GM19372 (cell line): ENCODE measurements at regions not wholly inside any gene's neighbourhood (a gene's known extent, or its start where the extent isn't known, plus 50 kb on each side); places are given as distances from the start of the nearest gene placed in this dataset.
"Not testable (repeated sequence)": the region's sequence is repeated elsewhere in the genome, so short reads cannot be mapped to it uniquely, and the experiment has no call there.

Experiments used
- ATAC-seq: cut with Tn5 transposase; IDR thresholded peaks from one replicate; pipeline ENCODE4 v1.9.1; 2021; ENCODE audit warnings: mild to moderate bottlenecking, low read depth, moderate library complexity; ENCODE audit not compliant: unreplicated experiment

GRCh38 chr9:41075671-41076070, 52.8 kb downstream of the FOXD4L6 start:
- ATAC-seq: not testable (repeated sequence)

- peak; percentile 70 for ATAC-seq
Measured at GRCh38 chr9:41074356-41074942, 54.0 kb downstream of the FOXD4L6 start.

DNA sequence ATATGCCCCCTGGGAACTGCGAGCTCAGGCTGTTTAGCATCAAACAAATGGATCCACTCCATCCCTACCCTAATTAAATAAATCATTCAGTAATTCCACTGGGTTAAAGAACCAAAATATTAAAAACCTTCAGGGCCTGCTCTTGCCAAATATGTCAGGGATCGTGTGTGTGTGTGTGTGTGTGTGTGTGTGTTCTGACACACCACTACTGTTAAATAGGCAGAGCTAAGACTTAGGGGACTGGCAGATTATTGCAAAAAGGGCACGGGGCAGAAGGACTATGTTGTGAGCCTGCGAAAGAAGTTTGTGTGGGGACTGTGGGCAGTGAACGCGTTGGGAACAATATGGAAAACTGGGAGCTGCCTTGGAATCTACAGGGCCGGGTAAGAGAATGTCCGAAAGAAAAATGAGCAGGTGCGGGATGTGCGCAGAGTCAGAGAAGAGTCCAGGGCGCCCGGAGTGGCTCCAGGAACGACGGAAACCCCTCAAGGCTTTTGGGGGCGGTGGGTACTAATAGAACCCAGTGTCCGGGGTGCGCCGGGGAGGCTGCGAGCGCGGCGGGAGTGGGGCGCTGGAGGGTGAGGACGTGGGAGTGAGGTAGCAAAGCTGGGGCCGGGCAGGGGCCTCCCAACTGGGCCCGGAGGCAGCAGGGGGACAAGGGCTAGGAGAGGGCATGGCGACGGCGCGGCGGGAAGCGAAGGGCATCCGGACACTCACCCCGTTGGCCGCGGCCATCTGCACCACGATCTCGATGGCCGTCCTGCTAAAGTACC, 54.8 kb downstream of the FOXD4L6 start:
- not testable (repeated sequence) for ATAC-seq

DNA sequence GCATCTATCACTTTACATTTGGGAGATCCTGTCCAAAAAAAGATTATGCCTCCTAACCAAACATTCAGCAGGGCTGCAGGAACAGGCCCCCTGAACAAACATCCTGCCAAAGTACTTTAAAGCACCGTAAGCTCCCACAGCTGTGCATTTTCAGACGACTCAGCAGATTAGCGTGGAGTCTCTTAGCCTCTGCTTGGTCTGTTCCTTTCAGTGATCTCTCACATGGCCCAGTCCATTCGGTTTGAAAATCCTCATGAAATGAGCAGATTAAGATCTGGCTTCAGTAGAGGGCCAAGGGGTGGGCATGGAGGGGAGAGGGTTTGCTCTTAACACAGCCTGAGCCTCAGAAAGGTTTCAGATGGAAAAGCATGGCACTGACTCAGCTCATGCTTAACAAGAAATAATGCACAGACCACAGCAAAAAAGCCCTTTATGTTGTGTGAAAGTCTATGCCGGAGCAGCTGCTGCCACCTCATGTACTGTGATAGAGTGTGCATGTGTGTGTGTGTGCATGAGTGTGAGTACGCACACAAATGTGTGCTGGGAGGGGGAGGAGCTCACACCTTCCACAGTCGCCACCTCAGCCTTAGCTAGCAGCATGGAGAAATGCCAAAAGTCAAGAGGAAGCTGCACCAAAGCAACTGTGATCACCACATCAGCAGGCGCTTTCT, 64.2 kb downstream of the FOXD4L6 start:
- peak; percentile 72 for ATAC-seq

DNA sequence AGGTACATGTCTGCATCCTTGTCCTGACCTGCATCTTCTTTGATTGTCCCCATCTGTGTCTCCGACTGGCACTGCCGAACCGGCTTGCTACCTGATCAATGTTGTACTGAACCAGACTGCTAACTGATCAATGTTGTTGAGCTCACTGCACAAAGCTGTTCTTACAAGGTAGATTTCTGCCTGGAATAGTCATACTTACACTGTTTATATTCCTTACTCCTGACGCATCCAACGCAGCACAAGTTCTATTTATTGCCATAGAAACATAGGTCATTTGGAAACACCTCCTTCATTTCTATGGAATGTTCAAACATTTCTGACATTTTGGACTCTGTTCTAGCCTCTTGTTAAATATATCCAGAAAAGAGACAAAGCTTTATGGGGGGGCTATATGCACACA, 65.2 kb downstream of the FOXD4L6 start:
- not testable (repeated sequence) for ATAC-seq

GRCh38 chr9:41059603-41060002, 68.9 kb downstream of the FOXD4L6 start:
- not testable (repeated sequence) for ATAC-seq

GRCh38 chr9:41053666-41054363, 74.7 kb downstream of the FOXD4L6 start:
- peak; percentile 76 for ATAC-seq

GRCh38 chr9:41048672-41049071, 79.8 kb downstream of the FOXD4L6 start:
- not testable (repeated sequence) for ATAC-seq

- ATAC-seq: not testable (repeated sequence)
Measured at GRCh38 chr9:41047792-41048191, 80.7 kb downstream of the FOXD4L6 start.

GRCh38 chr9:41044930-41045329, 83.6 kb downstream of the FOXD4L6 start:
- not testable (repeated sequence) for ATAC-seq

- not testable (repeated sequence) for ATAC-seq
Measured at GRCh38 chr9:41043433-41043832, 85.0 kb downstream of the FOXD4L6 start.

- ATAC-seq: not testable (repeated sequence)
Measured at GRCh38 chr9:41042111-41042510, 86.4 kb downstream of the FOXD4L6 start.

GRCh38 chr9:41040705-41041342, 87.7 kb downstream of the FOXD4L6 start:
- ATAC-seq: not testable (repeated sequence)

DNA sequence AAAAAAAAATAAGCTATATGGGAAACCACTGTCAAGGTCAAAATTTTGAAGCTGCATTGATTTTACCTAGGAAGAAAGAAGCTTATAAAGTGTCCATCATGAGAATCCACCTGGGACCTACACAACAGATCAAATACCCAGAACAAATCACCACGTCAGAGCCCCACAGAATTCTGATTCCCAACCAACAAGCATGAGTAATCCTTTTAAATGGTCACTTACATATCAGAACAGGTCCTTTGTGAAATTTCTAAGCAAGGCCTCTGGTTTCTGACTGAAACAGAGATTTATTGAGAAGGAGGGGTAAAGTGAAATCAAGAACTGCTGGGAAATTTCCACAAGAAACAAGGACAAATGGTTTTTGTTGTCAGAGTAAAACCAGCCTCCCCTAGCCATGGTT, 93.2 kb downstream of the FOXD4L6 start:
- not testable (repeated sequence) for ATAC-seq

DNA sequence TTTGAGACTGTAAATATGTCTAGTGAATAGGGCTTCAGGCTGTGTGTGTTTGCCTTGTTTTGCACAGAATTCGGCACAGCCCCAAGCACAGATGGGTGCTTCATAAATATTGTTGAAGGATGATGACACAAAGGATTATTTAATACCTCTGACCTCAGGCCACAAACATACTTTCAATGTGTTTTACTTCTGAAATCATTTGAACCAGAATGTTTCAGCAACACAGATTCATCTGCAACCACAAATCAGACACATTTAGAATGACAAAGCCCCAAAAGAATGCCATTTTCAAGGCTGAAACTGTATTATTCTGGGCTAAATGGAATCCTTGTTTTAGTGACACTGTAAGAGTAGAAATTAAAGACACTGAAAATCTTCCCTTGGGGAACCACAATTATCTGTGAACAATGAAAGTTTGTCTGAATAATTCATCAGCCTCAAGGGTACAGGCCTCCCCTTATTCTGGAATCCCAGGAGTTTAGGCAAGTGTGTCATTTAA, 93.7 kb downstream of the FOXD4L6 start:
- ATAC-seq: not testable (repeated sequence)

- ATAC-seq: not testable (repeated sequence)
Measured at GRCh38 chr9:41033877-41034276, 94.6 kb downstream of the FOXD4L6 start.

GRCh38 chr9:41033360-41033759, 95.1 kb downstream of the FOXD4L6 start:
- ATAC-seq: not testable (repeated sequence)

DNA sequence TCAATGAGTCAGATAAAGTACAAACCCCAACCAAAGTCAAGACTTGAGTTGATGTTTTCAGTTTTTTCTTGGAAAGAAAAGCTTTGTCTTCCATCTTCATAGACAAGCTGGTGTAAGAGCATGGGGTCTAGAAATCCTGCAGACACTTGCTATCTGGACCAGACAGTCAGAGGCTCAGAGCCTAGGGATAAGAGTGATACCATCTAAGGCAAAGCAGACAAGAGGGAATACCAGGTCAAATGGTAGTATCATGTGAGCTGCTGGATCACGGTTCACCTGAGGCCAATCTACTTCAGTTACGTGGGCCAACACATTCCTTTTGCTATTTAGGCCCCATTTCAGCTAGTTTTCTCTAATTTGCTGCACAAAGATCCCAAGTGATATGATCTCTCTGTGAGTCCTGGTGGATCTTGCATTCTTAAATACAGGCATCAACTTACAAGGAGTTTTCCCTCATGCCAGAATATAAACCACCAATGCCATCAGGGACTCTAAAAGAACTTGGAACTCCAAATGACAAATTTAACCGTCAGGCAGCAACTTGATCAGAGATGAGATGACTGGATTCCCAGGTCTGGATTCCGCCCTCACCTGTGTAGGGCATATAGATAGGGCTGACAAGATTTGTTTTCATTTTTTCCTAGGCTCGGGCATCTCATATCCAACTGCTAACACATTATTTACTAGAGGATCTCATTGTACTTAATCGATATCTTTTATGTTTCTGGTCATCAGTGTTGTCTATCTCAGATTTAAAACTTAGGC, 101.4 kb downstream of the FOXD4L6 start:
- ATAC-seq: not testable (repeated sequence)

DNA sequence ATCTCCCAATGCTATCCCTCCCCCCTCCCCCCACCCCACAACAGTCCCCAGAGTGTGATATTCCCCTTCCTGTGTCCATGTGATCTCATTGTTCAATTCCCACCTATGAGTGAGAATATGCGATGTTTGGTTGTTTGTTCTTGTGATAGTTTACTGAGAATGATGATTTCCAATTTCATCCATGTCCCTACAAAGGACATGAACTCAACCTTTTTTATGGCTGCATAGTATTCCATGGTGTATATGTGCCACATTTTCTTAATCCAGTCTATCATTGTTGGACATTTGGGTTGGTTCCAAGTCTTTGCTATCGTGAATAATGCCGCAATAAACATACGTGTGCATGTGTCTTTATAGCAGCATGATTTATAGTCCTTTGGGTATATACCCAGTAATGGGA, 106.1 kb downstream of the FOXD4L6 start:
- not testable (repeated sequence) for ATAC-seq
